ENCODE measurements at regions not wholly inside any gene's neighbourhood (a gene's known extent, or its start where the extent isn't known, plus 50 kb on each side); places are given as distances from the start of the nearest gene placed in this dataset.
"Not testable (repeated sequence)": the region's sequence is repeated elsewhere in the genome, so short reads cannot be mapped to it uniquely, and the experiment has no call there.

GRCh38 chr17:64800987-64801386 lies 118.3 kb downstream of the LRRC37A3 start:
- DNase-seq: not testable (repeated sequence)

DNA sequence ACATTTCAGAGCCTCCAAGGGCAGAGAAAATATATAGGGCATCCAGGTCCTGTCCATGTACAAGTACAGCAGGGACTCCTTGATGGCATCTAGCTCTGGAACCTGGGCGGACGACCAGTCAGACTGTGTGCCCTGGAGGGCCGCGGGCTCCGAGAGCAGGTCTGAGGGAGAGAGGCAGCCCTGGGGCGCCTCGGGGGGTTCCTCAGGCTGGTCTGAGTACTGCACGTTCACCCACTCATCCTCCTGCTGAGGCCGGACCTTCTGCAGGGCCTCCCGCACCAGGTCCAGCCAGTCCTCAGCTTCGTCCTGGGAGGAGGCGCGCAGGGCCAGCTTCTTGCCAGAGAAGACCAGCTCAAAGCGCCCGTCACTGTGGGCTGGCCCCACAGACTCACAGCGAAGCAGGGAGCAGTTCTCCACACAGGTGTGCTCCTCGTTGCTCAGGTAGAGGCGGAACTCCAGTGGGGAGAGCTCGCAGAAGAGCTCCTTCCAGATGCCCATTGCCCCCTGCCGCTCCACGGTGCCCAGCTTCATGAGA lies 118.8 kb downstream of the LRRC37A3 start:
- not testable (repeated sequence) for DNase-seq

GRCh38 chr17:64799543-64800188 lies 119.6 kb downstream of the LRRC37A3 start:
- not testable (repeated sequence) for DNase-seq

DNA sequence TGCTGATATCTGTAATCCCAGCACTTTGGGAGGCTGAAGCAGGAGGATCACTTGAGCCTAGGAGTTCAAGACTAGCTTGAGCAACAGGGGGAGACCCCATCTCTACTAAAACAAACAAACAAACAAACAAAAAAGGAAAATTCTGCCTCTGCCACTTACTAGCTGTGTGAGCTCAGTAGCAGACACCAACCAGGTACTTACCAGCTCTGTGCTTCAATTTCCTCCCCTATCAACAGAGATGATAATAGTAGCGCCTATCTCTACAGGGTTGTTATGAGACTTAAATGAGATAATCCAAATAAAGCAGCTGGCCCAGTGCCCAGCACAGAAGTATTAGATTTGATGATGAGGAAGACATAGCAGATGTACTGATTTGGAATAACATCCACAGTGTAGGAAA lies 120.3 kb downstream of the LRRC37A3 start:
- not testable (repeated sequence) for DNase-seq

- not testable (repeated sequence) for DNase-seq
These were observed 120.8 kb downstream of the LRRC37A3 start for GRCh38 chr17:64798489-64798790.

DNA sequence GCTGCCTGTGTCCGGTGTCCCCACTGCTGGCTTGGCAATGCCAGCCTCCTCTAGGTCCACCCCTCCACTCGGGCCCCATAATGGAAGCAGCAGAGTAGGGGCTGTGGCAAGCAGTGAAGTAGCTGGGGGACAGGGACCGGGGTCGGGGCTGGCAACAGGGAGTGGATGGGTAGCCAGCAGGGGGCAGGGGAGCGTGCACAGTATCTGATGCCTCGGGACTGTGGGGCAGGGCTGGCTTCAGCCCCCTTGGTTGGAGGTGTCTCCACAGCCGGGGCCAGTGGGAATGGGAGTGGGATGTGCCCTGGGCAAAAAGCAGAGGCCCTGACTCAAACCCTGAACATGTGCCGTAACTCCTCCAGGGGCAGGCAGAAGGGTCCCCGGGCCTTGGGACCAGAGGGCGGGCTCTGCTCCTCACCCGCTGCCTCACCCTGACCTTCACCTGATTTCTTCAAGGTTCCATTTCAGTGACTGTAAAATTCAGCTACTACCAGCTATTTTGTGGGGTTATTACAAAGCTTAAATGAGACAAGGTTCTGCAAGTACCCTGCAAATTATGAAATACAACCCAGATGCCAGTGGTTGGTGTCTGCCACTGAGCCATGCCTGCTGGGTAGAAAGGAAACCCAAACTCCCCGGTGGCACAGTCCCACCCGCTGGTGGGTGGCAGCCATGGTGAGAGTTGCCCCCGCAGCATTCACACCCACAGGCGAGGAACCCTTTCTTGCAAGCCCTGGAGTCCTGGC lies 121.4 kb downstream of the LRRC37A3 start:
- DNase-seq: not testable (repeated sequence)

- not testable (repeated sequence) for DNase-seq
These were observed 123.9 kb downstream of the LRRC37A3 start for GRCh38 chr17:64795342-64795741.

GRCh38 chr17:64794548-64795274 lies 124.6 kb downstream of the LRRC37A3 start:
- DNase-seq: not testable (repeated sequence)

- DNase-seq: not testable (repeated sequence)
These were observed 125.2 kb downstream of the LRRC37A3 start for GRCh38 chr17:64794113-64794512.

- DNase-seq: not testable (repeated sequence)
These were observed 126.3 kb downstream of the LRRC37A3 start for GRCh38 chr17:64792793-64793575.

DNA sequence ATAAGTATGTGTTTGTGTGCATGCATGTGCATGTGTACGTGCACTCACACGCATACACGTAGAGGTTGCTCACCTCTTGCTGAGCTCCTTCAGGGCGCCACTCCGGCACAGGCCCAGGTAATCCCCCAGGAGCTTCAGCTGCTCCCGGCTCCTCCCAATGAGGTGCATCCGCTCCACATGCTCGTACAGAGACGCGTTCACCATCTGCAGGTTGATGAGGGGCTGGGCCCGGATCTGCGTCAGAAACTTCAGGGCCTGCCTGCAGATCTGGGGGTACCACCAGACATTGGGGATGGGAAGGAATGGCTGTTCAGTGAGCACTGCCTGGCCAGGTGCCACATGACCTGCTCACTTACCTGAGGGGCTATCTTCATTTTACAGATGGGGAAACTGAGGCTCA lies 127.0 kb downstream of the LRRC37A3 start:
- not testable (repeated sequence) for DNase-seq

- not testable (repeated sequence) for DNase-seq
These were observed 127.6 kb downstream of the LRRC37A3 start for GRCh38 chr17:64791691-64792090.

- DNase-seq: not testable (repeated sequence)
These were observed 128.1 kb downstream of the LRRC37A3 start for GRCh38 chr17:64791226-64791625.

DNA sequence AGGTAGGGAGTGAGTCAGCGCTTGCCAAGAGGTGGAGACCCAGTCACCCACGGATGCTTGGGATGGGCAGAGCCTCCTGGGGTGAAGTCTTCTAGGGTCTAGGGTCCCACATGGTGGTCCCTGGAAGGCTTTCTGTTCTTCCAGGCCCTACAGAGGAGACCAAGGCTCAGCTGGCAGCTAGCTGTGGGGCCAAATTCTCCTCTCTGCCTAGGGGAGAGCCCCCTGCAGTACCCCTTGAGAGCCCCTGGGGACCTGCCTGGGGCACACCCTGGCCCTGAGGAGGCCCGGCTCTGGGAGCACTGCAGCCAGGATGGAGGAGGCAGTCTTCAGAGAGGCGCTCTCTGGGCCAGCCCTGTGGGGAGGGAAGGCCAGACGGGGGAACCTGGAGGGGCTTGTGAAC lies 128.6 kb upstream of the SMURF2 start:
- not testable (repeated sequence) for DNase-seq

DNA sequence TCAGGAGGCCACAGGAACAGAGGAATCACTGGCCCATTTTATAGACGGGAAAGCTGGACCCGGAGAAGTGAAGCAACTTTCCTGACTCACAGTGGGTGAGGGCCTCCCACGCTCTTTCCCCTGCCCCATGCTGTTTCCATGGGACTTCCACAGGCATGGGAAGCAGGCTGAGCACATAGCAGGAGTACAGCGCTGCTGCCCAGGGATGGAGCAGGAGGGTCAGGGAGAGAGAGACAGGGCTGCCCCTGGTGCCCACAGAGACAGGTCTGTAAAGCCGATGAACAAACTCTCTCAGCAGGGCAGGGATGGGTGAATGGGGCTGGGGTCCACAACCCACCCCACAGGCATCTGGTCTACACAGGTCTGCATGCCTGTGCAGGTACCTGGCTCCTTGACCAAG lies 128.1 kb upstream of the SMURF2 start:
- DNase-seq: not testable (repeated sequence)

DNA sequence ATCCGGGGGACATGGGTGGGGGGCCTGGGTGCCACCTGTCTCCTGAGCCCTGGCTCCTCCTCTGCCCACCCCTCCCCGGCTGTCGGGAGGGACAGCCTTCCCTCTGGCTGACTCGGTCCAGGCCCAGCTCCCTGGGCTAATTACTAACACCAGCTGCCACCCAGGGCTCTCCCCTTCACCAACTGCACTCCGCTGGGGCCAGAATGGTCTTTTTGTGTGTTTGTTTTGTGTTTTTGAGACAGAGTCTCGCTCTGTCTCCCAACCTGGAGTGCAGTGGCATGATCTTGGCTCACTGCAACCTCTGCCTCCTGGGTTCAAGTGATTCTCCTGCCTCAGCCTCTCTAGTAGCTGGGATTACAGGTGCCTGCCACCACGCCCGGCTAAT lies 126.9 kb upstream of the SMURF2 start:
- DNase-seq: not testable (repeated sequence)

DNA sequence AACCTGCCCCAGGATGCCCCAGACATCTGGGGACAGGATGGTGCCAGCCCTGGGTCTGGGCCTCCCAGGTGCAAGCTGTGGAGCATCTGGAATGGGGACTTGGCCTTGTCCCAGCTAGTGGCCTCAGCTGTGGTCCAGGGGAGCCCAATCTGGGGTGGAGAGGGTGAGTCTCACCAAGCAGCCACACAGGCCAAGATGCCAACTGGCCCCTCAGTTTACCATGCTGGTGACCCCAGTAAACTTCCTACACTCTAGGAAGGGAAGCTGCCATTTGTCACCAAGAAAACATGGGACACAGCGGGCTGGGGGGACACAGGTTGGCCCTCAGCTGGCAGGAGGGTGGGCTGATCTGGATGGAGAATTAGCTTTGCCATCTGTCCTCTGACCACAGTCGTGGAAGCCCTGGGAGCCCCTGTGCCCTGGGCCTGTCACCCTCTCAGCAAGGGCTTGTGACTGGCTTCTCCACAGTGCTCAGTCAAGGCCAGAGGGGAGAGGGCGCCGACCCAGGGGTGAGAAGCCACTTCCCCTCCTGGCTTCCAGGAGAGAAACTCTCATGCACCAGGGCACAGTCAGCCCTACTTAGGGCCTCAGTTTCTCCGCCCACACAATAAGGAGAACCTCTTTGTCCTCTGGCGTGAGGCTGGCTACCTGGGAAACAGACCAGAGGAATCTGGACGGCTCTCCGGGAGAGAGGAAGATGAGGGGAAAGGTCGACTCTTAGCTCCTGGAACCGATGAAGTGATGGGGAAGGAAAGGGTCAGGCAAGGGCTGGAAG lies 126.4 kb upstream of the SMURF2 start:
- no peak for DNase-seq

- DNase-seq: no peak
These were observed 125.8 kb upstream of the SMURF2 start for GRCh38 chr17:64787921-64788271.

- DNase-seq: no peak
These were observed 125.3 kb upstream of the SMURF2 start for GRCh38 chr17:64787255-64787920.

DNA sequence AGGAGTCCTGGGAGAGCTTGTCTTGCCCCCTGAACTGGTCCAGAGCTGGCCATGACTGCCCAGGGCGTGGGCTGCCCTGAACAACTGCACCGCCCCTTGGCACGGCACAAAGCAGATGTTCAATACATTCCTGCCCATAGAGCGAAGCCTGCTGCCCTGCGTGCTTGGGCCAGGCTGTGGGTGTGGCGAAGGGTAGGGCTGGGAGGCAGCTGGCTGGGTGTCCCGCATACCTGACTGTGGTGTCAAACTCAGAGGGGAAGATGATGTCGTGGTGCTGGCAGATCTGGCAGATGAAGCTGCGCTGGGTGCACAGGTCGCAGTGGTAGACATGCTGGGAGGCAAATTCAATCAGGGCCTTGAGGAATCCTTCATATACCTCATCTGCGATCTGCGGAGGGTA lies 124.2 kb upstream of the SMURF2 start:
- DNase-seq: no peak

DNA sequence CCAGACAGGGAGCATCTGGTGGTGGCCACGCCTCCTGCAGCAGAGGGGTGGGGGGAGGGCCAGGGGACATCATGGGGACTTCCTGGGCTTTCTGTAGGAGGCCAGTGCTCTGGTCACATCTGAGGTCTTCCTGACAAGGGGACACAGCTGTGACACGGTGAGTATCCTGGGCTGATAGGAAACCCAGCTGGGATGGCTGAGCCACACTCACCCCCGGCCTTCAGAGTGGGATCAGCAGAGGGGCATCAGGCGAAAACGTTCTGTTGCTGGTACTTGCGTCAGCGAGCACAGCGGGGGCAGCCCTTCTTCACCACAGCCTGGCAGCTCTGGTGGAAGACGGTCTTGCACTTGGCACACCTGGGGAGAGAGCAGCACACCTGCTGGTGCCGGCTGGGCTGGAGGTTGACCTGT lies 122.9 kb upstream of the SMURF2 start:
- DNase-seq: no peak
